ENCODE measurements at regions not wholly inside any gene's neighbourhood (a gene's known extent, or its start where the extent isn't known, plus 50 kb on each side); places are given as distances from the start of the nearest gene placed in this dataset.

DNA sequence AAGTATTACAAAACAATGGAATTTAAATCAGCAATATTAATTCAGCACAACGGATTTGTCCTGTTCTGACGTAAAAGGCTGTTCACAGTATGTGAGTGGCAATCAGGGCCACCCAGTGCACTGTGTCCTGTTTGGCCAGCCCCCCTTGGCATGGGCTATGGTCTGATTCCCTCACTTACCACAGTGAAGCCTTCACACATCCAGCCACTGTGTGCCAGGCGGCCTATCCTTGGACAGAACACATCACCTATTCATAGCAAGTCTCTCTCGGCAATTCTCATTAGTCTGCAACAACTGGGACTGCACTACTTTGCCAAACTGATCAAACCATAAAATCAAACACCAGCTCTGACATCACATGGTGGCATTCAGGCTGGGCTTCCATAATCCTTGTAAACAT lies 221.5 kb upstream of the TSHZ3 start:
- TF ChIP-seq POLR2A (IDR thresholded peaks at IDR 0.05): no peak
- TF ChIP-seq, protein P1, sequence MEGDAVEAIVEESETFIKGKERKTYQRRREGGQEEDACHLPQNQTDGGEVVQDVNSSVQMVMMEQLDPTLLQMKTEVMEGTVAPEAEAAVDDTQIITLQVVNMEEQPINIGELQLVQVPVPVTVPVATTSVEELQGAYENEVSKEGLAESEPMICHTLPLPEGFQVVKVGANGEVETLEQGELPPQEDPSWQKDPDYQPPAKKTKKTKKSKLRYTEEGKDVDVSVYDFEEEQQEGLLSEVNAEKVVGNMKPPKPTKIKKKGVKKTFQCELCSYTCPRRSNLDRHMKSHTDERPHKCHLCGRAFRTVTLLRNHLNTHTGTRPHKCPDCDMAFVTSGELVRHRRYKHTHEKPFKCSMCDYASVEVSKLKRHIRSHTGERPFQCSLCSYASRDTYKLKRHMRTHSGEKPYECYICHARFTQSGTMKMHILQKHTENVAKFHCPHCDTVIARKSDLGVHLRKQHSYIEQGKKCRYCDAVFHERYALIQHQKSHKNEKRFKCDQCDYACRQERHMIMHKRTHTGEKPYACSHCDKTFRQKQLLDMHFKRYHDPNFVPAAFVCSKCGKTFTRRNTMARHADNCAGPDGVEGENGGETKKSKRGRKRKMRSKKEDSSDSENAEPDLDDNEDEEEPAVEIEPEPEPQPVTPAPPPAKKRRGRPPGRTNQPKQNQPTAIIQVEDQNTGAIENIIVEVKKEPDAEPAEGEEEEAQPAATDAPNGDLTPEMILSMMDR (IDR thresholded peaks at IDR 0.05): no peak
